Mammary epithelial cell (primary cell): ENCODE measurements at regions not wholly inside any gene's neighbourhood (a gene's known extent, or its start where the extent isn't known, plus 50 kb on each side); places are given as distances from the start of the nearest gene placed in this dataset.
"Not testable (repeated sequence)": the region's sequence is repeated elsewhere in the genome, so short reads cannot be mapped to it uniquely, and the experiment has no call there.

ENCODE experiments used
- CTCF ChIP-seq, 2 donors: IDR thresholded peaks in 1 of 2; conservative IDR thresholded peaks in 1 of 2; 2 replicates each; pipeline ENCODE4 v1.5.1; 2011 to 2012; ENCODE audit warnings: inconsistent platforms in 2 of 2, low read length in 2 of 2, mild to moderate bottlenecking in 2 of 2, control low read depth in 1 of 2, low read depth in 1 of 2; ENCODE audit not compliant: insufficient read depth in 1 of 2; ENCODE audit errors: extremely low read depth in 1 of 2
- EZH2 ChIP-seq: IDR thresholded peaks from 2 replicates; pipeline ENCODE4 v1.6.1; 2012; ENCODE audit warnings: low read length, inconsistent platforms, borderline replicate concordance

- not testable (repeated sequence) for TF ChIP-seq CTCF (conservative IDR thresholded peaks at IDR 0.05 in 1 of 2, IDR thresholded peaks at IDR 0.05 in 1 of 2; ENCODE audit: extremely low read depth in 1 of 2, insufficient read depth in 1 of 2, low read depth in 1 of 2, low read length in 2 of 2); EZH2
Observed at GRCh38 chr11:11715075-11715474, 93.3 kb upstream of the GALNT18 start.
